IPS-15b (cell line): ENCODE measurements at regions not wholly inside any gene's neighbourhood (a gene's known extent, or its start where the extent isn't known, plus 50 kb on each side); places are given as distances from the start of the nearest gene placed in this dataset.

Source experiments
- H3K27me3 ChIP-seq: one replicate; pipeline ENCODE4 v1.6.1; 2013; ENCODE audit warnings: low read length; ENCODE audit not compliant: control insufficient read depth, insufficient read depth
- H3K36me3 ChIP-seq: one replicate; pipeline ENCODE4 v1.6.1; 2013; ENCODE audit warnings: low read length; ENCODE audit not compliant: control insufficient read depth, insufficient read depth
- H3K4me1 ChIP-seq: one replicate; pipeline ENCODE4 v1.6.1; 2013; ENCODE audit warnings: mild to moderate bottlenecking, low read length; ENCODE audit not compliant: control insufficient read depth, insufficient read depth
- H3K4me3 ChIP-seq: one replicate; pipeline ENCODE4 v1.5.1; 2013; ENCODE audit warnings: low read depth, low read length
- H3K9ac ChIP-seq: one replicate; pipeline ENCODE4 v1.6.1; 2013; ENCODE audit warnings: low read depth, mild to moderate bottlenecking, low read length
- H3K9me3 ChIP-seq: one replicate; pipeline ENCODE4 v1.6.1; 2013; ENCODE audit warnings: mild to moderate bottlenecking, low read length; ENCODE audit not compliant: control insufficient read depth, insufficient read depth

DNA sequence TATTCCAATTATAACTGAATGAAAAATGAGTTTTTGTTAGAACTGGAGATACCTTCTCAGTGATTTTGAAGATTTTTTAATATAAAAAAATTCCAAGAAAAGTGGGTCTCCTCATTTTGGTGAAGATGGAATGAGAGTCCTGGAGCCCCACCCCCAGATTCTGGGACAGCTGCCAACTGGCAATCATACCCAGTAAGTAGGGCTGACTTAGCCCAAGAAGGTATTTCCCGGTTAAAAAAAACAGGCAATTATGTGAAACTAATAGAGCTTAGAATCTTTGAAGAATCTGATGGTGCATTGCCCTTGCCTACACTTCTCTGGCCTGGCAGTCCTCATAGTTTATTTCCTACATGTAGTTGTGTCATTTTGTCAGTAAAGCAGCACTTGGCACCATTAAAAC lies 52.8 kb upstream of the VWDE start:
- H3K4me3 ChIP-seq = no peak overlapping the region
- H3K9me3 ChIP-seq = no peaks in the 10 kb centered on the region
- H3K4me1 ChIP-seq = no peaks in the 10 kb centered on the region
- H3K36me3 ChIP-seq = no peaks in the 10 kb centered on the region
- H3K27me3 ChIP-seq = no peaks in the 10 kb centered on the region
- no peak overlapping the region for H3K9ac ChIP-seq

DNA sequence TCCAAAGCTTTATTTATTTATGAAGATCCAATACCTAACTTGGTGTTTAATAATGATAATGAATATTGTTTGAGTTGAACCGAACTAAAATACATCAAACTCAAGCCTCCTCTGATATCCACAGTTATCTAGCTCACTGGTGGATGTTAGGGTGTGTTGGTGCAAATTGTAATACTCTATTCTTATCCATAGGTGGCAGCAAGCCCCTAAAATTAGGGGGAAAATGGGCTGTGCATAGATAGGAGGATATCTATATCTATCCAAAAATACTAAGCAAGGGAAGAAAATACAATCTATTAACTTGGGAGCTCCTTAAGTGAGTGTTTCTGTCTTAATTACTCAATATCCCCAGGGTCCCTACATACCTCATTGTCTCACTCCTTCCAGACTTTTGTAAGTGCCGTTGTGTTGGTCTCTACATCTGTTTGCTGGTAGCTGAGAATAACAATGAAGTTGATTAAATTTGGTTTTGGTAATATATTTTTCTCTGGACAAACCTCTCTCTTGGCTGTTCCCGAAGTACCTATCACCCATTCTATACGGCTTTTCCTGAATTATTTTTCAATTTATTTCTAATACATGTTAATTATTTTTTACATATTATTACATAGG lies 55.0 kb upstream of the VWDE start:
- Histone ChIP-seq H3K4me3 (no peak overlapping the region), H3K27me3 (no peaks in the 10 kb centered on the region), H3K36me3 (no peaks in the 10 kb centered on the region), H3K9me3 (no peaks in the 10 kb centered on the region), H3K4me1 (no peaks in the 10 kb centered on the region), H3K9ac (no peak overlapping the region)

- no peaks in the 10 kb centered on the region for H3K36me3 ChIP-seq
- H3K27me3 ChIP-seq = no peaks in the 10 kb centered on the region
- no peaks in the 10 kb centered on the region for H3K4me1 ChIP-seq
- H3K4me3 ChIP-seq = no peak overlapping the region
- H3K9ac ChIP-seq = no peak overlapping the region
- no peaks in the 10 kb centered on the region for H3K9me3 ChIP-seq
Measured at GRCh38 chr7:12467837-12468236, 64.2 kb upstream of the VWDE start.

- H3K4me3 ChIP-seq = no peak overlapping the region
- no peaks in the 10 kb centered on the region for H3K4me1 ChIP-seq
- no peaks in the 10 kb centered on the region for H3K36me3 ChIP-seq
- no peaks in the 10 kb centered on the region for H3K27me3 ChIP-seq
- H3K9me3 ChIP-seq = no peaks in the 10 kb centered on the region
- H3K9ac ChIP-seq = no peak overlapping the region
Measured at GRCh38 chr7:12469568-12469967, 65.9 kb upstream of the VWDE start.

DNA sequence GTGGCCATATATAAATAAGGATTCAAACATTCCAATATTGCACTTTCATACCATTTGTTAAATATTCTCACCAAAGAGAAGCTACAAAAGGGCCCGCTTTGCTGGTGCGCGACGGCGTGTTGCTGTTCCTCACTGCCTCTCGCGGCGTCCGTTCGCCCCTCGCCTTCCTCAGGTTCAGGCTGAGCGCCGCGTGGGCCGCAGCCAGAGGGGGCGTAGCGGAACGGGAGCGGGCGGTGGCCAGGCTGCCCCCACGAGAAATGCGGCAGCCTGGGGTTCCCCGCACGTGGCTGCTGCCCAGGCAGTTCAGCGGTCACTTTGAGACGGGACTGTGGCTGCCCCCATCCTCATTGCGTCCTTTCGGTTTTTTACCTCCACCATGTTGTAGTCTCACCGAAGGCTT lies 67.3 kb upstream of the VWDE start:
- Histone ChIP-seq H3K9me3 (no peaks in the 10 kb centered on the region), H3K36me3 (no peaks in the 10 kb centered on the region), H3K4me1 (peaks cover 5% of the 10 kb centered on the region), H3K9ac (no peak overlapping the region), H3K4me3 (no peak overlapping the region), H3K27me3 (no peaks in the 10 kb centered on the region)

GRCh38 chr7:12474035-12474434 lies 70.4 kb upstream of the VWDE start:
- Histone ChIP-seq H3K27me3 (no peaks in the 10 kb centered on the region), H3K4me1 (peaks cover 5% of the 10 kb centered on the region), H3K9me3 (no peaks in the 10 kb centered on the region), H3K36me3 (no peaks in the 10 kb centered on the region), H3K9ac (no peak overlapping the region), H3K4me3 (no peak overlapping the region)

- Histone ChIP-seq H3K9ac (no peak overlapping the region), H3K27me3 (no peaks in the 10 kb centered on the region), H3K9me3 (no peaks in the 10 kb centered on the region), H3K4me3 (no peak overlapping the region), H3K4me1 (peaks cover 5% of the 10 kb centered on the region), H3K36me3 (no peaks in the 10 kb centered on the region)
Measured at GRCh38 chr7:12475362-12476063, 71.8 kb upstream of the VWDE start.

GRCh38 chr7:12477620-12478019 lies 74.0 kb upstream of the VWDE start:
- Histone ChIP-seq H3K9me3 (no peaks in the 10 kb centered on the region), H3K27me3 (no peaks in the 10 kb centered on the region), H3K4me1 (peaks cover 5% of the 10 kb centered on the region), H3K36me3 (no peaks in the 10 kb centered on the region), H3K9ac (no peak overlapping the region), H3K4me3 (no peak overlapping the region)

- no peak overlapping the region for H3K9ac ChIP-seq
- H3K4me3 ChIP-seq = no peak overlapping the region
- H3K9me3 ChIP-seq = no peaks in the 10 kb centered on the region
Measured at GRCh38 chr7:12481722-12482121, 78.1 kb upstream of the VWDE start.

GRCh38 chr7:12485845-12486244 lies 82.2 kb upstream of the VWDE start:
- Histone ChIP-seq H3K9me3 (no peaks in the 10 kb centered on the region), H3K27me3 (no peaks in the 10 kb centered on the region), H3K4me1 (peaks cover 6% of the 10 kb centered on the region), H3K36me3 (no peaks in the 10 kb centered on the region), H3K4me3 (no peak overlapping the region), H3K9ac (no peak overlapping the region)

More at GRCh38 chr7:12481722-12482121, 78.1 kb upstream of the VWDE start:
- Histone ChIP-seq H3K36me3 (no peaks in the 10 kb centered on the region), H3K4me1 (no peaks in the 10 kb centered on the region), H3K27me3 (no peaks in the 10 kb centered on the region)

- no peak overlapping the region for H3K4me3 ChIP-seq
- peaks cover 6% of the 10 kb centered on the region for H3K4me1 ChIP-seq
- H3K9me3 ChIP-seq = no peaks in the 10 kb centered on the region
Measured at GRCh38 chr7:12488341-12488740, 82.2 kb upstream of the SCIN start.

DNA sequence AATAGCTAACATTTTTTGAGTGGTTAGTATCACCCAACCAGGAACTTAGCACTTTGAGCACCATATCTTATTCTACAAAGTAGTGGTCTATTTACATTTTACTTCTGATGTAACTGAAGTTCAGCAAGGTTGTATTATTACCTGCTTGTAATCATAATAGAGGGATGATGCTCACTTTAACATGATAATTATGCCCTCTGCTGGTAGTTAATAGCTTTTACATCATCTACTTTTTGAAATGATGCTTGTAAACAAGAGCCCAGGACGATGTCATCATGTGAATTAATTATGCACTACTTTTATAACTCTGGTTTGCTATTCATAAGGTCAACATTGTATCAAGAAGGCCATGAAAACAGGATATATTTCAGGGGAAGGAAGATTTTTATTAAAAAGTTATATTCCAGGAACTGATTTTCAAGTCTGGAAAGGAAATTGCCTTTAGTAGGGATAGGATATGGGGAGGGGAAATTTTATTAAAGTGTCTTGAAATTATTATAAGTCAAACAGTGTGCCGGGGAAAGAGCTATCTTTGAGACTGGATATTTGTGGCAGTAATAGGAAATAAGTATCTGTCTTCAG lies 80.3 kb upstream of the SCIN start:
- H3K36me3 ChIP-seq = no peaks in the 10 kb centered on the region
- peaks cover 6% of the 10 kb centered on the region for H3K4me1 ChIP-seq
- no peak overlapping the region for H3K9ac ChIP-seq
- H3K9me3 ChIP-seq = no peaks in the 10 kb centered on the region
- no peak overlapping the region for H3K4me3 ChIP-seq
- H3K27me3 ChIP-seq = no peaks in the 10 kb centered on the region

More at GRCh38 chr7:12488341-12488740, 82.2 kb upstream of the SCIN start:
- no peaks in the 10 kb centered on the region for H3K36me3 ChIP-seq
- no peaks in the 10 kb centered on the region for H3K27me3 ChIP-seq
- H3K9ac ChIP-seq = no peak overlapping the region
